ENCODE measurements at regions not wholly inside any gene's neighbourhood (a gene's known extent, or its start where the extent isn't known, plus 50 kb on each side); places are given as distances from the start of the nearest gene placed in this dataset.

DNA sequence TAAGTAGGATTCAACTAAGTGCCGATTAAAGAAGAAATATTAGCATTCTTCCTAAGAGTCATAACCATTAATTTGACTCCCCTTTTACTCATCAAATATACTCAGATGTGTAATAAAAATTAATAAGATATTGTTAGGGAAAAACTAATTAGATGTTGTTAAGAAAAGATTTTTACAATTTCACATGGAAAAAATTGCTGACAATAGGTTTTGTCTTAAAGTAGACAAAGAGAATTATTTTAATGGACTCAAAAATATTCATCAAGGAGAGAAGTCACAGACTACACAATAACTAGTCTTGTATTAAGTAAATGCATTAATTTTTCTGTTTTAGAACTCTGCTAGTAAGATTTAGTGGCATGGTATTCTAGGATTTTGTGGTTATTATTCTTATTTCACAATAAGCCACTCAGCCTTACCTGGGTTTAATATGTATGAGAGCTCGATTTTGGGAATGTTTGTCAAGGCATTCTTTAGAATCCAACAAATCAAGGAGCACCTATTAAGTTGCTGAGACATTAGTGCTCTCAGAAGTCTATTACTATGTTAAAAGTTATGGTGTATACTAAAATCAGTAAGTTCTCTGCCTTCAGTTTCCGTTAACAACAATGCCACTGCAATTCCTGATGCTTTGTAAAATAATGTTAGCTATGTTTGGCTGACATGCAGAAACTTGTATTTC is 110.2 kb upstream of the UGT8 start:
- ATAC-seq (ENCODE audit: low read depth) (no peak), DNase-seq (no peak)
- Histone ChIP-seq H3K9ac (ENCODE audit: low read length) (no peak overlapping the region), H3K36me3 (replicated peaks in 1 of 2; ENCODE audit: control extremely low read depth in 1 of 2, control insufficient read depth in 1 of 2, extremely low read depth in 1 of 2, insufficient read depth in 2 of 2, low read length in 1 of 2) (no peaks in the 10 kb centered on the region), H3K79me2 (ENCODE audit: control insufficient read depth, insufficient read depth, low read length) (no peaks in the 10 kb centered on the region), H3K4me1 (ENCODE audit: control insufficient read depth in 2 of 2, insufficient read depth in 2 of 2, low read length in 2 of 2) (no peaks in the 10 kb centered on the region), H3K9me3 (ENCODE audit: control extremely low read depth in 1 of 3, control insufficient read depth in 2 of 3, insufficient read depth in 1 of 3, low read length in 2 of 3) (no peaks in the 10 kb centered on the region), H3K4me2 (replicated peaks; ENCODE audit: low read depth, low read length, poor library complexity, severe bottlenecking) (no peak overlapping the region), H3K27ac (ENCODE audit: low read length in 2 of 2) (no peak overlapping the region), H4K20me1 (ENCODE audit: control insufficient read depth, insufficient read depth, low read length, poor library complexity, severe bottlenecking) (no peaks in the 10 kb centered on the region), H2AFZ (ENCODE audit: insufficient read depth, low read depth, low read length, poor library complexity, severe bottlenecking) (no peak overlapping the region), H3K27me3 (replicated peaks in 1 of 4; ENCODE audit: control extremely low read depth in 1 of 4, control insufficient read depth in 3 of 4, insufficient read depth in 4 of 4, low read length in 3 of 4) (no peaks in the 10 kb centered on the region), H3K4me3 (ENCODE audit: control extremely low read depth in 1 of 5, extremely low read depth in 1 of 5, insufficient read depth in 1 of 5, low read depth in 2 of 5, low read length in 4 of 5) (no peak overlapping the region)
- WGBS (ENCODE audit: insufficient coverage): no CpG with 5 or more reads among the region's 3 CpGs
- CTCF ChIA-PET: interaction anchor here (1.6 kb wide), 1 partner anchor 171 kb away, joined by 4 read pairs; no protein-coding TSS in a partner anchor
- POLR2A ChIA-PET: no interaction called here
- H3K9me3 Mint-ChIP-seq (ENCODE audit: insufficient read depth): no peaks in the 10 kb centered on the region
- intact Hi-C loops (cut with micrococcal nuclease): no loop called here
- H3K4me3 Mint-ChIP-seq: no peak overlapping the region
- no peak for TF ChIP-seq EZH2 (IDR thresholded peaks at IDR 0.05; ENCODE audit: borderline replicate concordance, insufficient read depth, low read depth, low read length, poor library complexity, severe bottlenecking)
- no peak for TF ChIP-seq CTCF (IDR thresholded peaks at IDR 0.05)
- peaks cover 4% of the 10 kb centered on the region for H3K27me3 Mint-ChIP-seq
- no peak overlapping the region for H3K27ac Mint-ChIP-seq
- no peaks in the 10 kb centered on the region for H3K4me1 Mint-ChIP-seq

DNA sequence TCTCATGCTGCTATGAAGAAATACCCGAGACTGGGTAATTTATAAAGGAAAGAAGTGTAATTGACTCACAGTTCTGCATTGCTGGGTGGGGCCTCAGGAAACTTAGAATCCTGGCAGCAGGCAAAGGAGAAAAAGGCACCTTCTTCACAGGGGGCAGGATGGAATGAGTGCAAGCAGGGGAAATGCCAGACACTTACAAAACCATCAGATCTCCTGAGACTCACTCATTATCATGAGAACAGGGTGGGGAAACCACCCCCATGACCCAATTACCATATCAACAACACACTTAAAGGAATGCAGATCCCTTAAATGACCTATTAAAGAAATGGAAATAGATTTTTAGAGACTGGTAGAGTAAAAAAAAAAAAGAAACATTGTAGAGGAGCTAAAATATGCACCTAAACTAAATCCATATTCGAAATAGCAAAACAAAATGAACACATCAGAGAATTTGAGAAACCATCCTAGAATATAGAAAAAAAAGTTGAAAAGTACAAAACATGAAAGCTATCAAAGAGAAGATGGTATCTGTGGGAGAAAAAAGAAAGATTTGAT is 104.3 kb upstream of the UGT8 start:
- ATAC-seq (ENCODE audit: low read depth) (no peak), DNase-seq (no peak)
- no peak overlapping the region for H3K4me3 ChIP-seq (ENCODE audit: control extremely low read depth in 1 of 5, extremely low read depth in 1 of 5, insufficient read depth in 1 of 5, low read depth in 2 of 5, low read length in 4 of 5)
- ChIA-PET POLR2A (no interaction called here), CTCF (no interaction called here)
- H3K4me2 ChIP-seq (replicated peaks; ENCODE audit: low read depth, low read length, poor library complexity, severe bottlenecking): no peak overlapping the region
- H2AFZ ChIP-seq (ENCODE audit: insufficient read depth, low read depth, low read length, poor library complexity, severe bottlenecking): no peak overlapping the region
- intact Hi-C loops (cut with micrococcal nuclease): no loop called here
- no peak overlapping the region for H3K4me3 Mint-ChIP-seq
- no peak for TF ChIP-seq EZH2 (IDR thresholded peaks at IDR 0.05; ENCODE audit: borderline replicate concordance, insufficient read depth, low read depth, low read length, poor library complexity, severe bottlenecking)
- TF ChIP-seq CTCF (IDR thresholded peaks at IDR 0.05): no peak
- no peaks in the 10 kb centered on the region for H3K9me3 Mint-ChIP-seq (ENCODE audit: insufficient read depth)
- no peak overlapping the region for H3K27ac ChIP-seq (ENCODE audit: low read length in 2 of 2)
- H3K9ac ChIP-seq (ENCODE audit: low read length): no peak overlapping the region
- no peaks in the 10 kb centered on the region for H3K36me3 ChIP-seq (replicated peaks in 1 of 2; ENCODE audit: control extremely low read depth in 1 of 2, control insufficient read depth in 1 of 2, extremely low read depth in 1 of 2, insufficient read depth in 2 of 2, low read length in 1 of 2)
- no peaks in the 10 kb centered on the region for H3K4me1 Mint-ChIP-seq
- no peak overlapping the region for H3K27ac Mint-ChIP-seq
- peaks cover 4% of the 10 kb centered on the region for H3K27me3 Mint-ChIP-seq
- H3K9me3 ChIP-seq (ENCODE audit: control extremely low read depth in 1 of 3, control insufficient read depth in 2 of 3, insufficient read depth in 1 of 3, low read length in 2 of 3): no peaks in the 10 kb centered on the region
- WGBS (ENCODE audit: insufficient coverage): no CpG with 5 or more reads among the region's 2 CpGs
- no peaks in the 10 kb centered on the region for H4K20me1 ChIP-seq (ENCODE audit: control insufficient read depth, insufficient read depth, low read length, poor library complexity, severe bottlenecking)
- no peaks in the 10 kb centered on the region for H3K27me3 ChIP-seq (replicated peaks in 1 of 4; ENCODE audit: control extremely low read depth in 1 of 4, control insufficient read depth in 3 of 4, insufficient read depth in 4 of 4, low read length in 3 of 4)
- no peaks in the 10 kb centered on the region for H3K79me2 ChIP-seq (ENCODE audit: control insufficient read depth, insufficient read depth, low read length)
- H3K4me1 ChIP-seq (ENCODE audit: control insufficient read depth in 2 of 2, insufficient read depth in 2 of 2, low read length in 2 of 2): no peaks in the 10 kb centered on the region
